ENCODE measurements at regions not wholly inside any gene's neighbourhood (a gene's known extent, or its start where the extent isn't known, plus 50 kb on each side); places are given as distances from the start of the nearest gene placed in this dataset.
"Not testable (repeated sequence)": the region's sequence is repeated elsewhere in the genome, so short reads cannot be mapped to it uniquely, and the experiment has no call there.

DNA sequence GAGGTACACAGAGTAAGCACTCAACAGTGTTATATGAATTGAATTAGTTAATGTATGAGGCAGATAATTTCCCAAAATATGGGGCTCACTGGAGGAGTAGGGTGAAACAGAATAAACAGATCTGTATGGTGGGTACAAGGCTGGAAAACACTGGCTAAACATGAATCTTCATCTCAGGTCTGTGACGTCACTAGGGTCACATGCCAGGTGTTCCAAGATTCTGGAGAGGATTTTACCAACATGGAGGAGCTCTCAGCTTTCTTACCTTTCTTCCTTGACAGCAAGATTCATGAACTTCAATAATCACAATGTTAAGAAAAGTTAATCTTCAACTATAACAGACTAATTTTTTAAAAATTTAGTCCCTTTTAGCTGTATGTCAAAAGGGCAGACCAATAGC, 385.3 kb upstream of the EYS start:
- TF ChIP-seq, protein P1, sequence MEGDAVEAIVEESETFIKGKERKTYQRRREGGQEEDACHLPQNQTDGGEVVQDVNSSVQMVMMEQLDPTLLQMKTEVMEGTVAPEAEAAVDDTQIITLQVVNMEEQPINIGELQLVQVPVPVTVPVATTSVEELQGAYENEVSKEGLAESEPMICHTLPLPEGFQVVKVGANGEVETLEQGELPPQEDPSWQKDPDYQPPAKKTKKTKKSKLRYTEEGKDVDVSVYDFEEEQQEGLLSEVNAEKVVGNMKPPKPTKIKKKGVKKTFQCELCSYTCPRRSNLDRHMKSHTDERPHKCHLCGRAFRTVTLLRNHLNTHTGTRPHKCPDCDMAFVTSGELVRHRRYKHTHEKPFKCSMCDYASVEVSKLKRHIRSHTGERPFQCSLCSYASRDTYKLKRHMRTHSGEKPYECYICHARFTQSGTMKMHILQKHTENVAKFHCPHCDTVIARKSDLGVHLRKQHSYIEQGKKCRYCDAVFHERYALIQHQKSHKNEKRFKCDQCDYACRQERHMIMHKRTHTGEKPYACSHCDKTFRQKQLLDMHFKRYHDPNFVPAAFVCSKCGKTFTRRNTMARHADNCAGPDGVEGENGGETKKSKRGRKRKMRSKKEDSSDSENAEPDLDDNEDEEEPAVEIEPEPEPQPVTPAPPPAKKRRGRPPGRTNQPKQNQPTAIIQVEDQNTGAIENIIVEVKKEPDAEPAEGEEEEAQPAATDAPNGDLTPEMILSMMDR (IDR thresholded peaks at IDR 0.05), result not testable (repeated sequence)
- TF ChIP-seq POLR2A (IDR thresholded peaks at IDR 0.05), result not testable (repeated sequence)
